Hepatocyte (in vitro differentiated cells): ENCODE measurements at regions not wholly inside any gene's neighbourhood (a gene's known extent, or its start where the extent isn't known, plus 50 kb on each side); places are given as distances from the start of the nearest gene placed in this dataset.

ENCODE experiments used
- DNase-seq: peaks from one replicate; pipeline ENCODE4 v3.0.0-alpha.2; 2016; ENCODE audit warnings: low spot score
- H2AFZ ChIP-seq: fragments of 200-600 bp; sonication (generic); 2 replicates; pipeline ENCODE4 v1.6.0; 2016; ENCODE audit warnings: antibody characterized with exemption, mild to moderate bottlenecking
- H3K27ac ChIP-seq: fragments of 200-600 bp; sonication (generic); 2 replicates; pipeline ENCODE4 v1.5.1; 2016; ENCODE audit warnings: mild to moderate bottlenecking
- H3K27me3 ChIP-seq: fragments of 200-600 bp; sonication (generic); 2 replicates; pipeline ENCODE4 v1.6.1; 2016
- H3K36me3 ChIP-seq: fragments of 200-600 bp; sonication (generic); replicated peaks from 2 replicates; pipeline ENCODE4 v1.5.1; 2016; ENCODE audit warnings: low read depth; ENCODE audit not compliant: insufficient read depth
- H3K4me1 ChIP-seq: fragments of 200-600 bp; sonication (generic); 2 replicates; pipeline ENCODE4 v1.5.1; 2016; ENCODE audit warnings: mild to moderate bottlenecking, moderate library complexity; ENCODE audit not compliant: insufficient read depth
- H3K4me2 ChIP-seq: fragments of 200-600 bp; sonication (generic); 2 replicates; pipeline ENCODE4 v1.6.0; 2016
- H3K4me3 ChIP-seq: fragments of 200-600 bp; sonication (generic); 2 replicates; pipeline ENCODE4 v1.5.1; 2016; ENCODE audit warnings: mild to moderate bottlenecking
- H3K79me2 ChIP-seq: fragments of 200-600 bp; sonication (generic); 2 replicates; pipeline ENCODE4 v1.6.0; 2017; ENCODE audit warnings: mild to moderate bottlenecking
- H3K9me2 ChIP-seq: fragments of 200-600 bp; sonication (generic); replicated peaks from 2 replicates; pipeline ENCODE4 v1.6.0; 2017; ENCODE audit warnings: mild to moderate bottlenecking; ENCODE audit not compliant: insufficient read depth
- H3K9me3 ChIP-seq: fragments of 200-600 bp; sonication (generic); 2 replicates; pipeline ENCODE4 v1.5.1; 2016; ENCODE audit warnings: low read depth, mild to moderate bottlenecking
- H4K20me1 ChIP-seq: fragments of 200-600 bp; sonication (generic); 2 replicates; pipeline ENCODE4 v1.6.0; 2016; ENCODE audit warnings: mild to moderate bottlenecking; ENCODE audit not compliant: insufficient read depth, poor library complexity, severe bottlenecking
- EZH2 ChIP-seq: fragments of 200-600 bp; sonication (generic); IDR thresholded peaks from 2 replicates; pipeline ENCODE4 v1.6.1; 2016; ENCODE audit warnings: antibody characterized with exemption, mild to moderate bottlenecking, borderline replicate concordance
- EZH2phosphoT487 ChIP-seq: fragments of 200-600 bp; sonication (generic); IDR thresholded peaks from one replicate; pipeline ENCODE4 v1.6.1; 2018; ENCODE audit warnings: antibody characterized with exemption, mild to moderate bottlenecking, low read depth, moderate library complexity; ENCODE audit not compliant: unreplicated experiment, severe bottlenecking
- WGBS: methylation state at CpG from one replicate; pipeline ENCODE4 v1.1.6; 2016; ENCODE audit warnings: low lambda C conversion rate; ENCODE audit errors: missing lambda C conversion rate; 5-methylcytosine and 5-hydroxymethylcytosine counted together
- TF ChIP-seq, protein P1 (sequence below): fragments of 200-600 bp; sonication (generic); IDR thresholded peaks from 2 replicates; pipeline ENCODE4 v1.5.1; 2016; ENCODE audit warnings: antibody characterized with exemption, mild to moderate bottlenecking; ENCODE audit not compliant: poor library complexity

GRCh38 chr14:25518364-25518763, 468.4 kb upstream of the STXBP6 start:
- no peaks in the 10 kb centered on the region for H3K27me3 ChIP-seq
- H3K9me3 ChIP-seq: no peaks in the 10 kb centered on the region
- H2AFZ ChIP-seq: no peak overlapping the region
- H3K79me2 ChIP-seq: no peaks in the 10 kb centered on the region
- DNase-seq: no peak
- H3K9me2 ChIP-seq: no peaks in the 10 kb centered on the region
- H4K20me1 ChIP-seq: no peaks in the 10 kb centered on the region
- TF ChIP-seq, protein P1, sequence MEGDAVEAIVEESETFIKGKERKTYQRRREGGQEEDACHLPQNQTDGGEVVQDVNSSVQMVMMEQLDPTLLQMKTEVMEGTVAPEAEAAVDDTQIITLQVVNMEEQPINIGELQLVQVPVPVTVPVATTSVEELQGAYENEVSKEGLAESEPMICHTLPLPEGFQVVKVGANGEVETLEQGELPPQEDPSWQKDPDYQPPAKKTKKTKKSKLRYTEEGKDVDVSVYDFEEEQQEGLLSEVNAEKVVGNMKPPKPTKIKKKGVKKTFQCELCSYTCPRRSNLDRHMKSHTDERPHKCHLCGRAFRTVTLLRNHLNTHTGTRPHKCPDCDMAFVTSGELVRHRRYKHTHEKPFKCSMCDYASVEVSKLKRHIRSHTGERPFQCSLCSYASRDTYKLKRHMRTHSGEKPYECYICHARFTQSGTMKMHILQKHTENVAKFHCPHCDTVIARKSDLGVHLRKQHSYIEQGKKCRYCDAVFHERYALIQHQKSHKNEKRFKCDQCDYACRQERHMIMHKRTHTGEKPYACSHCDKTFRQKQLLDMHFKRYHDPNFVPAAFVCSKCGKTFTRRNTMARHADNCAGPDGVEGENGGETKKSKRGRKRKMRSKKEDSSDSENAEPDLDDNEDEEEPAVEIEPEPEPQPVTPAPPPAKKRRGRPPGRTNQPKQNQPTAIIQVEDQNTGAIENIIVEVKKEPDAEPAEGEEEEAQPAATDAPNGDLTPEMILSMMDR: no peak
- TF ChIP-seq EZH2 (no peak), EZH2phosphoT487 (no peak)
- no peak overlapping the region for H3K4me3 ChIP-seq
- no peak overlapping the region for H3K4me2 ChIP-seq
- no peaks in the 10 kb centered on the region for H3K4me1 ChIP-seq
- no peaks in the 10 kb centered on the region for H3K36me3 ChIP-seq
- H3K27ac ChIP-seq: no peak overlapping the region

GRCh38 chr14:25516838-25517237, 466.9 kb upstream of the STXBP6 start:
- no peak overlapping the region for H3K4me3 ChIP-seq
- H3K4me1 ChIP-seq: no peaks in the 10 kb centered on the region
- H3K27ac ChIP-seq: no peak overlapping the region
- no peaks in the 10 kb centered on the region for H3K79me2 ChIP-seq
- no peaks in the 10 kb centered on the region for H3K9me3 ChIP-seq
- H3K36me3 ChIP-seq: no peaks in the 10 kb centered on the region
- H4K20me1 ChIP-seq: no peaks in the 10 kb centered on the region
- H3K27me3 ChIP-seq: no peaks in the 10 kb centered on the region
- H3K9me2 ChIP-seq: no peaks in the 10 kb centered on the region
- no peak overlapping the region for H2AFZ ChIP-seq
- no peak overlapping the region for H3K4me2 ChIP-seq
- TF ChIP-seq EZH2 (no peak), EZH2phosphoT487 (no peak)
- TF ChIP-seq, protein P1: no peak
- no peak for DNase-seq

DNA sequence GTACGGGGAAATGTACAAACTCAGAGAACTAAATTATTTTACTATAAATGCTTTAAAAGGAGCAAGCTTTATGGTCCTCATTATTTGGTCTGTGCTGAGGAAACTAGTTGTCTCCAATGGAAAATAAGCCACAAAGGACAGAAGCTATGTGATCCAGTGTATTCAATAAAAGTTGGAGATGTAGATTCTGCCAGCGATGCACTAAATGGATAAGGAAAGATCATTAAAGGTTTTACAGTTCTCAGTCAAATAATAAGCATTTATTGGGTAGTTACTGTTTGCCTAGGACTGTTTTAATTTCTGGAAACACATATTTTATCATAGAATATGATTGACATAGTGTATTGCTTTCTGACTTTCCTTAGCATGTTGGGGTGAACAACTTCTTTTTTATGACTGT, 458.9 kb upstream of the STXBP6 start:
- no peaks in the 10 kb centered on the region for H3K9me2 ChIP-seq
- no peaks in the 10 kb centered on the region for H4K20me1 ChIP-seq
- no peaks in the 10 kb centered on the region for H3K9me3 ChIP-seq
- H3K27me3 ChIP-seq: no peaks in the 10 kb centered on the region
- no peak overlapping the region for H3K4me2 ChIP-seq
- H3K27ac ChIP-seq: no peak overlapping the region
- no peaks in the 10 kb centered on the region for H3K79me2 ChIP-seq
- 85% methylated on average over 2 of the region's 2 CpGs for WGBS
- H3K4me1 ChIP-seq: no peaks in the 10 kb centered on the region
- no peak for DNase-seq
- H3K36me3 ChIP-seq: no peaks in the 10 kb centered on the region
- H3K4me3 ChIP-seq: no peak overlapping the region
- TF ChIP-seq EZH2phosphoT487: no peak
- TF ChIP-seq, protein P1: no peak
- TF ChIP-seq EZH2: no peak
- no peak overlapping the region for H2AFZ ChIP-seq

DNA sequence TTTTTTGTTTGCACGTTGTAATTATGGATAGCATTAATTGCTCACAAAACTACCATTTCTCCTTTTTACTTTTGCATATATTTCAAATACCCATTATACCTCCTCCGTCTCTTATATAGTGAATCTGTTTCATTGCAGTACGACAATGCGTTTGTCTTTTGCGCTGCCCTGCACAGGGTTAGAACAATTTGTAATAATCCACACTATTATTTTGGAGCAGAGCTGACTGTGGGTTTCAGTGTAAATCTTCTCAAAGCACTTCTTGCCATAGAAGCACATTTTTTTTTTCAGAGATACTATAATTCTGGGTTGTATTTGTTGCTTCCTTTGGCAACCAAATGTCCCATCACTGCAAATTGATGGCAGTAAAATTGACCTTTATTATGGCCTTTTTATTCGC, 451.8 kb upstream of the STXBP6 start:
- Histone ChIP-seq H3K27me3 (no peaks in the 10 kb centered on the region), H3K4me2 (no peak overlapping the region), H3K36me3 (no peaks in the 10 kb centered on the region), H3K9me3 (no peaks in the 10 kb centered on the region), H3K27ac (no peak overlapping the region), H3K9me2 (no peaks in the 10 kb centered on the region), H3K4me1 (peaks cover 3% of the 10 kb centered on the region), H3K79me2 (no peaks in the 10 kb centered on the region), H4K20me1 (no peaks in the 10 kb centered on the region), H2AFZ (no peak overlapping the region), H3K4me3 (no peak overlapping the region)
- TF ChIP-seq EZH2phosphoT487 (no peak), EZH2 (no peak)
- TF ChIP-seq, protein P1: no peak
- DNase-seq: no peak
- WGBS: 92% methylated on average over 6 of the region's 6 CpGs
